CD4-positive, alpha-beta T cell (primary cell): ENCODE measurements at regions not wholly inside any gene's neighbourhood (a gene's known extent, or its start where the extent isn't known, plus 50 kb on each side); places are given as distances from the start of the nearest gene placed in this dataset.

Experiments used
- ATAC-seq: fragments of 200-7000 bp; cut with Tn5 transposase; one replicate; pipeline ENCODE4 v1.10.0; 2022; ENCODE audit warnings: mild to moderate bottlenecking; ENCODE audit not compliant: poor library complexity
- CTCF ChIA-PET: fragments of 350-600 bp; sonication (Branson Sonifier 250); formaldehyde crosslinking; loops from one replicate; lab custom pipeline; 2021; ENCODE audit warnings: antibody characterized with exemption, inconsistent platforms; lab: Charles Lee
- POLR2A ChIA-PET: fragments of 350-600 bp; sonication (Branson Sonifier 250); formaldehyde crosslinking; loops from one replicate; lab custom pipeline; 2021; ENCODE audit warnings: antibody characterized with exemption, inconsistent platforms; lab: Charles Lee
- DNase-seq, 14 experiments: peaks; one replicate each; pipeline ENCODE4 v3.0.0-alpha.2; 2013 to 2020; ENCODE audit warnings: mixed read lengths in 2 of 14
- H3K27ac ChIP-seq, 2 donors: one replicate each; pipeline versions ENCODE4 v1.5.1 to v1.7.0; 2013; ENCODE audit warnings: low read length in 2 of 2, low read depth in 1 of 2, mild to moderate bottlenecking in 1 of 2
- H3K27me3 ChIP-seq, 2 experiments: 1 replicate in 1 of 2; 2 replicates in 1 of 2; pipeline versions ENCODE4 v1.6.1 to v1.7.0; 2013; ENCODE audit warnings: low read length in 2 of 2, control low read depth in 1 of 2, mild to moderate bottlenecking in 1 of 2, moderate library complexity in 1 of 2; ENCODE audit not compliant: insufficient read depth in 2 of 2, control insufficient read depth in 1 of 2
- H3K36me3 ChIP-seq: one replicate; pipeline ENCODE4 v1.6.1; 2013; ENCODE audit warnings: low read length, control low read depth; ENCODE audit not compliant: insufficient read depth
- H3K4me1 ChIP-seq: one replicate; pipeline ENCODE4 v1.6.1; 2013; ENCODE audit warnings: low read length, control low read depth; ENCODE audit not compliant: insufficient read depth
- H3K4me3 ChIP-seq: one replicate; pipeline ENCODE4 v1.5.1; 2013; ENCODE audit warnings: mild to moderate bottlenecking, low read length, moderate library complexity
- H3K9me3 ChIP-seq, 2 experiments: 1 replicate in 1 of 2; 2 replicates in 1 of 2; pipeline versions ENCODE4 v1.6.1 to v1.7.0; 2013; ENCODE audit warnings: low read length in 2 of 2, mild to moderate bottlenecking in 2 of 2, control low read depth in 1 of 2, moderate library complexity in 1 of 2; ENCODE audit not compliant: control insufficient read depth in 1 of 2, insufficient read depth in 1 of 2
- H3K27ac Mint-ChIP-seq: one replicate; pipeline ENCODE4 v1.8.0; 2020; ENCODE audit warnings: mixed read lengths
- H3K27me3 Mint-ChIP-seq: one replicate; pipeline ENCODE4 v1.8.0; 2021; ENCODE audit warnings: mixed read lengths
- H3K36me3 Mint-ChIP-seq: one replicate; pipeline ENCODE4 v1.8.0; 2021; ENCODE audit warnings: low read depth, mixed read lengths
- H3K4me1 Mint-ChIP-seq: one replicate; pipeline ENCODE4 v1.8.0; 2021; ENCODE audit warnings: low read depth, mixed read lengths
- H3K4me3 Mint-ChIP-seq: one replicate; pipeline ENCODE4 v1.8.0; 2020; ENCODE audit warnings: mild to moderate bottlenecking, mixed read lengths
- H3K9me3 Mint-ChIP-seq: one replicate; pipeline ENCODE4 v1.8.0; 2020; ENCODE audit warnings: mixed read lengths
- intact Hi-C, 2 experiments: fragments of 100-400 bp; cut with DNase I in 1 of 2; cut with micrococcal nuclease in 1 of 2; formaldehyde crosslinking; loops; one replicate each; pipeline versions ENCODE4 v1.15.1 to v1.9.0; 2023 to 2025; cut with DNase I, micrococcal nuclease
- TF ChIP-seq, protein P1 (sequence below): fragments of 200-600 bp; IDR thresholded peaks from one replicate; pipeline ENCODE4 v1.8.0; 2022; ENCODE audit warnings: antibody characterized with exemption, mild to moderate bottlenecking

DNA sequence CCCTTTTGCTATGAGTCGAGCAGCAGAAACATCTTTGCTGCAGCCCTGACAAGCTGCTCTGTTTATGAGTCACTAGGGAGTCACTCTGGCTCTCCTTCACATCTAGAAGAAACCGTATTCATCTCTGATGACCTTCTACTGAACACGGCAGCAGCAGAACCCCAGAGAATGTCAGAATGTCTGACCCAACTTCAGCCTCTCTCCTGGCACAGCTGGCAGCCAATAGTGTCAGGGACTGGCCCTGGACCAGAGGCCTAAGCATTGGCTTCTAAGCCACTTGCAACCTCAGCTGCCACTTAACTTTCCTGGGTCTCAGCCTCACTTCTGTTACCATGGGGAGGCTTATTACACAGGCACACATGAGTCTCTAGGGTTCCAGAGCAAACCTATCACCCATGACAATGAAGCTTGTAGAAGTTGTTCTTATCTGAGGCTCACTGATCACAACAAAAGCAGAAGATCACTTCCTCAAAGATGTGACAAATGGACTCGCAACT lies 184.1 kb upstream of the TLE3 start:
- Mint-ChIP-seq H3K27me3 (no peaks in the 10 kb centered on the region), H3K4me3 (no peak overlapping the region), H3K9me3 (no peaks in the 10 kb centered on the region), H3K36me3 (no peaks in the 10 kb centered on the region), H3K4me1 (peaks cover 5% of the 10 kb centered on the region), H3K27ac (no peak overlapping the region)
- ChIA-PET CTCF (no interaction called here), POLR2A (no interaction called here)
- DNase-seq (no peak), ATAC-seq (no peak)
- H3K27me3 ChIP-seq = no peaks in the 10 kb centered on the region
- H3K9me3 ChIP-seq = no peaks in the 10 kb centered on the region
- no peak overlapping the region for H3K27ac ChIP-seq
- H3K4me1 ChIP-seq = peaks cover 7% of the 10 kb centered on the region
- intact Hi-C loops = no loop called here
- TF ChIP-seq, protein P1, sequence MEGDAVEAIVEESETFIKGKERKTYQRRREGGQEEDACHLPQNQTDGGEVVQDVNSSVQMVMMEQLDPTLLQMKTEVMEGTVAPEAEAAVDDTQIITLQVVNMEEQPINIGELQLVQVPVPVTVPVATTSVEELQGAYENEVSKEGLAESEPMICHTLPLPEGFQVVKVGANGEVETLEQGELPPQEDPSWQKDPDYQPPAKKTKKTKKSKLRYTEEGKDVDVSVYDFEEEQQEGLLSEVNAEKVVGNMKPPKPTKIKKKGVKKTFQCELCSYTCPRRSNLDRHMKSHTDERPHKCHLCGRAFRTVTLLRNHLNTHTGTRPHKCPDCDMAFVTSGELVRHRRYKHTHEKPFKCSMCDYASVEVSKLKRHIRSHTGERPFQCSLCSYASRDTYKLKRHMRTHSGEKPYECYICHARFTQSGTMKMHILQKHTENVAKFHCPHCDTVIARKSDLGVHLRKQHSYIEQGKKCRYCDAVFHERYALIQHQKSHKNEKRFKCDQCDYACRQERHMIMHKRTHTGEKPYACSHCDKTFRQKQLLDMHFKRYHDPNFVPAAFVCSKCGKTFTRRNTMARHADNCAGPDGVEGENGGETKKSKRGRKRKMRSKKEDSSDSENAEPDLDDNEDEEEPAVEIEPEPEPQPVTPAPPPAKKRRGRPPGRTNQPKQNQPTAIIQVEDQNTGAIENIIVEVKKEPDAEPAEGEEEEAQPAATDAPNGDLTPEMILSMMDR = no peak
- H3K36me3 ChIP-seq = no peaks in the 10 kb centered on the region
- no peak overlapping the region for H3K4me3 ChIP-seq

DNA sequence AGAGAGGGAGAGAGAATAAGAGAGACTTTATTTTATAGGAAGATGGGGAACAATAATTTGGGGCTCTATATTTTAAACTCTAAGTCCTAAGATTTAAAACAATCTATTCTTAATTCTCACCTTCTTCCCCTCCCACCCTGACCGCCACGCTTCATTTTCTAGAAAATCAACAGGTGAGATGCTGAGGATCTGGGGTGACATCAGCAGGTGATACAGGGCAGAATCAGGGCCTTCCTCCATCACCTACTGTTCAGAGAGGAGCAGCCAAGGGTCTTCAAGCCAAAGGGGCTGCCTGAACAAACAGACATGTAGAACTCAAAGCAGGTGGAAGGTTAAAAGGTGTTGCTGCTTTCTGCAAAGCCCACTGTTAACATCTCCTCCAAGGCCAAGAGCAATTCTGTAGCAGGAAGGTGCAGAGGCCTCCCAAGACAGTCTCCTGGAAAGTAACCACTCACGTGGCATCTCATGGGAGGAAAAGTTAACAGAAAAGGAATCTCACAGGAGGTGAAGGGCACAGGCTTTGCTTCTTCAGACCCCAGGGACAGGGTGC lies 183.6 kb upstream of the TLE3 start:
- Mint-ChIP-seq H3K4me3 (no peak overlapping the region), H3K4me1 (peaks cover 5% of the 10 kb centered on the region), H3K27me3 (no peaks in the 10 kb centered on the region), H3K27ac (no peak overlapping the region), H3K36me3 (no peaks in the 10 kb centered on the region), H3K9me3 (no peaks in the 10 kb centered on the region)
- DNase-seq (no peak), ATAC-seq (no peak)
- Histone ChIP-seq H3K4me1 (peaks cover 7% of the 10 kb centered on the region), H3K4me3 (no peak overlapping the region), H3K27me3 (no peaks in the 10 kb centered on the region), H3K27ac (no peak overlapping the region), H3K9me3 (no peaks in the 10 kb centered on the region), H3K36me3 (no peaks in the 10 kb centered on the region)
- ChIA-PET POLR2A (no interaction called here), CTCF (no interaction called here)
- TF ChIP-seq, protein P1 = no peak
- intact Hi-C loops = no loop called here

DNA sequence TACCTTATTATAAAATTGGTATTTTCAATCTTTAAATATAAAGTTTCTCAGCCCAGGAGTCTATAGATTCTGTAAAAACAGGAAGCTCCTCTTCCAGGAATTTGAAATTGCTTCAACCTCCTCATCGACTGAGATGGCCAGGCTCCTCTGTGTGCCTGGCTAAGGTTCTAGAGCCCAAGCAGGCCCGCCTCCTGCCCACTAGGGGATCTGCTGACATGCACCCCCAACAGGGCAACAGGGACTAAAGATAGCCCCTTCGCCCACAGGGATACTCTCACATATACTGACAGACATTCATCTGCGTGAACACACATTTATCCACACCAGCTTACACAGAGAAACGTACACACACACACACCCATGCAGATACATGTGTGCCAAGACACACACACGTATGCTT lies 183.1 kb upstream of the TLE3 start:
- ATAC-seq (no peak), DNase-seq (no peak)
- CTCF ChIA-PET = no interaction called here
- H3K9me3 Mint-ChIP-seq = no peaks in the 10 kb centered on the region
- Histone ChIP-seq H3K36me3 (no peaks in the 10 kb centered on the region), H3K27me3 (no peaks in the 10 kb centered on the region), H3K4me3 (no peak overlapping the region), H3K9me3 (no peaks in the 10 kb centered on the region), H3K4me1 (peaks cover 7% of the 10 kb centered on the region), H3K27ac (no peak overlapping the region)
- H3K27ac Mint-ChIP-seq = no peak overlapping the region
- no peaks in the 10 kb centered on the region for H3K27me3 Mint-ChIP-seq
- H3K4me3 Mint-ChIP-seq = no peak overlapping the region
- POLR2A ChIA-PET = no interaction called here
- TF ChIP-seq, protein P1 = no peak
- H3K36me3 Mint-ChIP-seq = no peaks in the 10 kb centered on the region
- intact Hi-C loops = no loop called here
- H3K4me1 Mint-ChIP-seq = peaks cover 5% of the 10 kb centered on the region
